SJCRH30 (cell line): ENCODE measurements at regions not wholly inside any gene's neighbourhood (a gene's known extent, or its start where the extent isn't known, plus 50 kb on each side); places are given as distances from the start of the nearest gene placed in this dataset.
"Not testable (repeated sequence)": the region's sequence is repeated elsewhere in the genome, so short reads cannot be mapped to it uniquely, and the experiment has no call there.

Experiments
- DNase-seq, 2 experiments: peaks; one replicate each; pipeline ENCODE4 v3.0.0-alpha.2; 2015 to 2020
- H3K27ac ChIP-seq: fragments of 250-450 bp; sonication (Bioruptor Pico); 2 replicates; pipeline ENCODE4 v1.5.1; 2020; ENCODE audit warnings: mild to moderate bottlenecking, moderate library complexity
- H3K27me3 ChIP-seq: fragments of 250-450 bp; sonication (Bioruptor Pico); 2 replicates; pipeline ENCODE4 v1.5.1; 2020; ENCODE audit warnings: mild to moderate bottlenecking, moderate library complexity
- H3K36me3 ChIP-seq: fragments of 250-450 bp; sonication (Bioruptor Pico); 2 replicates; pipeline ENCODE4 v1.5.1; 2020; ENCODE audit warnings: mild to moderate bottlenecking, moderate library complexity
- H3K4me1 ChIP-seq: fragments of 250-450 bp; sonication (Bioruptor Pico); 2 replicates; pipeline ENCODE4 v1.5.1; 2020; ENCODE audit warnings: mild to moderate bottlenecking, moderate library complexity
- H3K4me3 ChIP-seq: fragments of 250-450 bp; sonication (Bioruptor Pico); 2 replicates; pipeline ENCODE4 v1.5.1; 2020; ENCODE audit warnings: mild to moderate bottlenecking, moderate library complexity
- H3K9me3 ChIP-seq: fragments of 250-450 bp; sonication (Bioruptor Pico); replicated peaks from 2 replicates; pipeline ENCODE4 v1.5.1; 2020; ENCODE audit warnings: mild to moderate bottlenecking, moderate library complexity

DNA sequence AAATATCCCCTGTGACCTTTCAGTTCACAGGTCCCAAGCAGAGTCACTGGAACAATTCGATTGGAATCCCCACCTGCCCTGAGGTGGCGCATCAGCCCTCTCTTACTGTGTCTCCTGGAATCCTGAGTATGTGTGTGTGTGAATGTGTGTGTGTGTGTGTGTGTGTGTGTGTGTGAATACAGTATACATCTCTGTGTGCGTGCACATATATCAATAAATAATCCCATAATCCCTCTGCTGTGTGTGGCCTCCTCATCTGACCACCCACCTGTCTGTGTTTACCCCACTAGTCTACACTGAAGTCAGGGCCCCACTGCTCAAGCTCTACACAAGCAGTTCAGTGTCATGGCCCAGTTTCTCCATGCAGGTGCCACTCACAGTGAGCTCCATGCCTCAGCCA lies 187.4 kb downstream of the ERCC6L2 start:
- H3K27ac ChIP-seq, result peak overlapping the region; percentile 26; the same call in 1 of the 2 replicates
- H3K27me3 ChIP-seq, result no peaks in the 10 kb centered on the region
- H3K4me1 ChIP-seq, result peaks cover 47% of the 10 kb centered on the region; the same call in 1 of the 2 replicates
- no peaks in the 10 kb centered on the region for H3K36me3 ChIP-seq
- peak; percentile 85 to 86 for DNase-seq
- H3K4me3 ChIP-seq, result no peak overlapping the region
- H3K9me3 ChIP-seq, result no peaks in the 10 kb centered on the region

DNA sequence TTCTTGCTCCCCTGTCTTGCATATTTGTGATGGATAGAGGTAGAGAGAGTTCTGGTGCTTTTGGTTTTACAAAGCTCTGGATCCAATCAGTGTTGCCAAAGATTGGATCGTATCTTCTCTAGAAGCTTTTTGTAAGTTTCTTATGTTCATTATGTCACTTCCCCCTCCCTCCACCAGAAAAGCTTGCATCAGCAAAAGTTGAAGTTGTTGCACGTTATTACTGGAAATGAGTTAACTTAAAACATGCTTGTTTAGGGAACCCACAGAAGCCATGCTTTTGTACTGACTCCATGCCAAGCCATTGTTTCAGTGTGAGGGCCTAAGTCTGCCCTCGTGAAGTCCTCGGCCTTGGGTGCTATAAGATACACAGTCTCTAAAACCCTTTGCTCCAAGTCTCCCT lies 186.5 kb downstream of the ERCC6L2 start:
- no peaks in the 10 kb centered on the region for H3K36me3 ChIP-seq
- peaks cover 39% of the 10 kb centered on the region; the same call in 1 of the 2 replicates for H3K4me1 ChIP-seq
- H3K4me3 ChIP-seq, result no peak overlapping the region
- H3K9me3 ChIP-seq, result no peaks in the 10 kb centered on the region
- no peaks in the 10 kb centered on the region for H3K27me3 ChIP-seq
- H3K27ac ChIP-seq, result peak overlapping the region; percentile 26; the same call in 1 of the 2 replicates
- peak in 1 of 2 experiments; percentile 36 for DNase-seq

DNA sequence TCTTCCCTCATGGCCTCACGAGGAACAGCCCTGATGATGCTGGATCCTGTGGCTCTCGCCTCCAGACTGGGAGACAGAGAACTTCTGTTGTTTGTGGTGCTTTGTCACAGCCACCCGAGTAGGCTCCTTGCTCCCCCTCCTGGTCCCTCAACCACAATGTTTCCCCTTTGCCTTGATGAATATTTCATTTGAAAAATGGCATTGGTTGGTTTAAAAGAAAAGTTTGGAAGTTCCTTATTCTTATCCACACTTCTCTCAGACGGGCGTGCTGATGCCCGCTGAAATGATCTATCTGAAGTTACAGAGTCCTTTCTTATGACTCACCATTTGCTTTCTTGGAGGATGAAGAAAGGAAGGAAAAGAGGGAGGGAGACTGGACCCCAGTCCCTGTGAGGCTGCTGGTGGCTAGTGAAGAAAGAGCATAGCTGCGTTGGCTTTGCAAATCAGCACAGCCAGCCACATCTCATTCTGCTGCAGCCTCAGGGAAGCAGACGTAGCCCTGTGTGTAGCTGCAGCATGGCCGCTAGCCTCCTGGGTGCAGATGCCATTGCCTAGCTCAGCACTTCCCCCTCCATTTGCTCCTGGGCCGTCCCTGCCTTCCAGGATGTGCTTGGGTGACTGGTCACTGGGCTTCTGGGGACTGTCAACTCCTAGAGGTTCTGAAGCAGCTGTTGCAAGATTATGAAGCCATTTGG lies 185.9 kb downstream of the ERCC6L2 start:
- Histone ChIP-seq H3K9me3 (no peaks in the 10 kb centered on the region), H3K27me3 (no peaks in the 10 kb centered on the region), H3K36me3 (no peaks in the 10 kb centered on the region), H3K27ac (peak overlapping the region; percentile 26; the same call in 1 of the 2 replicates), H3K4me3 (no peak overlapping the region), H3K4me1 (peaks cover 33% of the 10 kb centered on the region; the same call in 1 of the 2 replicates)
- peak; percentile 73 to 82 for DNase-seq

DNA sequence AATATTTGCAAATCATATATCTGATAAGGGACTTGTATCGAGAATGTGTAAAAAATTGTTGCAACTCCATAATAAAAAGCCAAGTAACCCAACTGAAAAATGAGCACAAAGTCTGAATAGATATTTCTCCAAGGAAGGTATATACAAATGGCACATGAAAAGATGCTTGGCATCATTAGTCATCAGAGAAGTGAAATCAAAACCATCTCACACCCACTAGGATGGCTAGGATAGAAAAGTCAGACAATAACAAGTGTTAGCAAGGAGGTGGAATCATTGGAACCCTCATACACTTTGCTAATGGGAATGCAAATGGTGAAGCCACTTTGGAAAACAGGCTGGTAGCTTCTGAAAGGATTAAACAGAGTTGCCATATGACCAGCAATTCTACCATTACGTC lies 182.7 kb downstream of the ERCC6L2 start:
- no peaks in the 10 kb centered on the region; the same call in 1 of the 2 replicates for H3K9me3 ChIP-seq
- H3K27me3 ChIP-seq, result no peaks in the 10 kb centered on the region
- DNase-seq, result no peak
- H3K36me3 ChIP-seq, result no peaks in the 10 kb centered on the region
- peaks cover 22% of the 10 kb centered on the region; the same call in 1 of the 2 replicates for H3K4me1 ChIP-seq
- no peak overlapping the region for H3K27ac ChIP-seq
- H3K4me3 ChIP-seq, result no peak overlapping the region

DNA sequence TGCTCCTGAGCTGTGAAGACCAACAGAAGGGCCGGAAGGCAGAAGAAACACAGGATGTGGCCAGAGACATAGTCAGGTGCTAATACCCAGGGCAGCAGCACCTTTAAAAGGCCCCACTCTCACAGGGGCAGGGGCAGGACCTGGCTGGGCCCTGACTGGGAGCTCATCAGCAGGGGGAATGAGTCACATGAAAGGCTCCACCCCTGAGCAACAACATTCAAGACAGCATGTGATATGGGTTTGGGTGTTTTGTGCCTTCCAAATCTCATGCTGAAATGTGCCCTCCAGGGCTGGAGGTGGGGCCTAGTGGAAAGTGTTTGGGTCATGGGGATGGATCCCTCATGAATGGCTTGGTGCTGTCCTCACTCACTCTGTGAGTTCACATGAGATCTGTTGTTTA lies 181.7 kb downstream of the ERCC6L2 start:
- H3K27me3 ChIP-seq, result no peaks in the 10 kb centered on the region
- no peak for DNase-seq
- H3K4me3 ChIP-seq, result no peak overlapping the region
- H3K36me3 ChIP-seq, result no peaks in the 10 kb centered on the region
- no peaks in the 10 kb centered on the region; the same call in 1 of the 2 replicates for H3K9me3 ChIP-seq
- peaks cover 13% of the 10 kb centered on the region; the same call in 1 of the 2 replicates for H3K4me1 ChIP-seq
- H3K27ac ChIP-seq, result no peak overlapping the region

DNA sequence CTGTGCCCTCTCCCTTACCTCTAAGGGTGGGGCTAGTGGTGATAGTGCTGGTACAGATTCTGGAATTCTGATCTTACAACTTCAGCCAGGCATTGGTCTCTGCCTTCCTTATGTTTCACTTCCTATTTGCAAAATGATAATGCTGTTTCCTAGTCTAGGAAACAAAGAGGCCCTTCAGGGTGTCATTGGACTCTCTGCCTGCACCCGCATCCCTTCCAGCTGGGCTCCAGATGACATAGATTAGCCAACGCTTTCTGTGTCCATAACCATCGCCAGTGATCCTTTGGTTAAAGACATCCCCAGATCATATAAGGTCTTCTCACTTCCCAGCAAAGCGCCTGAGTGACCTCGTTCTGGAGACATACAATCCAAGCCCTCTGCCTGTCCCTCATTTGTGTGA lies 180.7 kb downstream of the ERCC6L2 start:
- DNase-seq, result no peak
- Histone ChIP-seq H3K9me3 (no peaks in the 10 kb centered on the region; the same call in 1 of the 2 replicates), H3K4me1 (peaks cover 4% of the 10 kb centered on the region; the same call in 1 of the 2 replicates), H3K36me3 (no peaks in the 10 kb centered on the region), H3K27me3 (no peaks in the 10 kb centered on the region), H3K4me3 (no peak overlapping the region), H3K27ac (no peak overlapping the region)

DNA sequence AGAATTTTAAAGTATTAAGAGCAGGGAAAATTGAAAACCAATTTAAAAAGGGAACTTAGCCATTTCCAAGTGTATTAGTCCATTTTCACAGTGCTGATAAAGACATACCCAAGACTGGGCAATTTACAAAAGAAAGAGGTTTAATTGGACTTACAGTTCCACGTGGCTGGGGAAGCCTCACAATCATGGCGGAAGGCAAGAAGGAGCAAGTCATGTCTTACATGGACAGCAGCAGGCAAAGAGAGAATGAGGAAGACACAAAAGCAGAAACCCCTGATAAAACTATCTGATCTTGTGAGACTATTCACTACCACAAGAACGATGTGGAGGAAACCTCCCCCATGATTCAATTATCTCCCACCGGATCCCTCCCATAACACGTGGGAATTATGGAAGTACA lies 178.8 kb downstream of the ERCC6L2 start:
- H3K36me3 ChIP-seq, DNase-seq, H3K27ac ChIP-seq: not testable (repeated sequence)

DNA sequence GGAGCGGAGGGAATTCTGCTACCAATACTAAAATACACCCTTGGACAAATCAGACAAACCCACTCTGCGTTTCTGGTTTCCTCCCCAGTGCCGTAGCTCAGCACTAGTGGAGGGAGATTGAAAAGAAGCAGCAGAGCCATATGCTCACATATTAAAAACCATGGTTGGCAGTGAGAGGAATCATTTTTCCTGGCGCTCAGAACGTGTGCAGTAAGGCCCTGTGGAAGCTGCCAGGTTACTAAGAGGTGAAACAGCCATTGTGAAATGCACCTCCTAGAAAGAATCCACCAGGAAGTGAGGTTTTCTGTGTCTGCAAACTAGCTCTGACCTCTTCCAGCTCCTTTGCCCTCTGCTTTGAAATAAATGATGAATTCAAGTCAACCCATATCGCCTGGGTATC lies 177.2 kb downstream of the ERCC6L2 start:
- H3K27me3 ChIP-seq, result no peaks in the 10 kb centered on the region
- H3K4me1 ChIP-seq, result peaks cover 12% of the 10 kb centered on the region
- no peaks in the 10 kb centered on the region for H3K36me3 ChIP-seq
- H3K27ac ChIP-seq, result no peak overlapping the region
- no peak for DNase-seq
- H3K4me3 ChIP-seq, result no peak overlapping the region
- H3K9me3 ChIP-seq, result no peaks in the 10 kb centered on the region; the same call in 1 of the 2 replicates

More for the DNA sequence above, 178.8 kb downstream of the ERCC6L2 start:
- H3K9me3 ChIP-seq, H3K4me3 ChIP-seq, H3K27me3 ChIP-seq: not testable (repeated sequence)
- H3K4me1 ChIP-seq, result peaks cover 11% of the 10 kb centered on the region

DNA sequence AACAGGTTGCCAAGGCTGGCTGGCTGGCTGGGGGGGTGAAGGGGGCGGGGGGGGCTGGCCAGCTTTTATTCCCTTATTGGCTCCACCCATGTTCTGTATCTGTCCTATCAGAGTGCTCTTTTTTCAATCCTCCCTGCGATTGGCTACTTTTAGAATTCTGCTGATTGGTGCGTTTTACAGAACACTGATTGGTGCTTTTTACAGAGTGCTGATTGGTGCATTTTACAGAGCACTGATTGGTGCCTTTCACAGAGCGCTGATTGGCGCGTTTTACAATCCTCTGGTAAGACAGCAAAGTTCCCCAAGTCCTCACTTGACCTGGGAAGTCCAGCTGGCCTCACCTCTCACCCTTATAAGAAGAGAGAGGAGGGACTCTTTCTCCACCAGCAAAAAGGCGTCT lies 175.9 kb downstream of the ERCC6L2 start:
- no peak overlapping the region for H3K4me3 ChIP-seq
- H3K4me1 ChIP-seq, result peaks cover 17% of the 10 kb centered on the region
- H3K27ac ChIP-seq, result no peak overlapping the region
- no peaks in the 10 kb centered on the region; the same call in 1 of the 2 replicates for H3K9me3 ChIP-seq
- H3K36me3 ChIP-seq, result no peaks in the 10 kb centered on the region
- DNase-seq, result no peak
- H3K27me3 ChIP-seq, result no peaks in the 10 kb centered on the region

DNA sequence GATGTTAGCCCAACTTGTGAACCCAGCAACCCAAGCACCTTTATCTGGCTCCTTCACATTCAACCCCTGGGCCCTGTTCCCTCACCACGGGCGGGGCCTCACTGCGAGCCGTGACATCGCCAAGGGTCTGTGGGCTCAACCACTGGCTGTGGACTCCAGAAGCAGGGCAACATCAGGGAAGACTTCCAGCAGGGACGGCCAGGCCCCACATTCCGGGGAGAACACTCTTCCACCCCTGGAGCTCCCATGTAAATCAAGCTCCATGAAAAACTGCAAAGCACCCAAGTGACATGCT lies 175.3 kb downstream of the ERCC6L2 start:
- Histone ChIP-seq H3K4me1 (peaks cover 17% of the 10 kb centered on the region), H3K4me3 (no peak overlapping the region), H3K27me3 (no peaks in the 10 kb centered on the region), H3K36me3 (no peaks in the 10 kb centered on the region), H3K9me3 (no peaks in the 10 kb centered on the region; the same call in 1 of the 2 replicates), H3K27ac (no peak overlapping the region)
- no peak for DNase-seq

DNA sequence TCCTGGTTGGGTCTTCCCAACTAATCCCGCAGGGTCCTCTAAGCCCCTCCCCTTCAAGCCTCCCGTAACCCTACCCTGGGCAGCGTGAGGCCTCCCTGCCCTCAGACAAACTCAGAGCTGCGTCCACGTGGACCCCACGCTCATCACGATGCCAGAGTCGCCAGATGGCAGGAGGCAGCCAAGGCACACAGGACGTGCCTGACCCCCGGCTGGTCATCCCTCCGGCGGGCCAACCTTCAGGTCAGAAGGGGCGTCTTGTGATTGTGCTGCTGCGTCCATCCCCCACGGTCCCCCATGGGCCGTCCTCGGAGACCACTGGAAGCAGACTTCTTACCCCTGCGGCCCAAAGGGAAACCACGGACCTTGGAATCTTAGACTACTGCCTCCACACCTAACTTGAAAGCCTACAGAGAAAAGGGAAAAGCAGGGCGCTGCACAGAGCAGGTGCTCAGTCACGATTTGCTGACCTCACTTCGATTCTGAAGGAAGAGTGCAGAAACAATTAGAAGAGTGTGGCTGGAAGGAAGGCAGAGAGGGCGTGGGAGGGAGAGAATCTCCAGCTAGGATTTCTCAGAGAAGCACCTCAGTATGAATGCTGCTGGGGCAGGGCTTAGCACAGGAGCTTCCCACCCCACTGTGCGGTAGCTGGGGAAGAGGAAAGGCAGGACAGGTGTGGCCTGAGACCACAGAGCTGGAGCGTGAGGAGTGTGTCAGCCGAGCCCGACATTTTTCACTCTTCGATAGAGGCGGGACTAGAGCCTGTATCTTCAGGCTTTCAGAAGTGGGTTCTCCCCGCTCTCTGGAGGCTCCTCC lies 174.8 kb downstream of the ERCC6L2 start:
- Histone ChIP-seq H3K4me1 (peaks cover 17% of the 10 kb centered on the region), H3K27ac (peak overlapping the region; percentile 91), H3K9me3 (no peaks in the 10 kb centered on the region; the same call in 1 of the 2 replicates), H3K4me3 (peak overlapping the region; percentile 58; the same call in 1 of the 2 replicates), H3K36me3 (no peaks in the 10 kb centered on the region), H3K27me3 (no peaks in the 10 kb centered on the region)
- peak in 1 of 2 experiments; percentile 28 for DNase-seq

DNA sequence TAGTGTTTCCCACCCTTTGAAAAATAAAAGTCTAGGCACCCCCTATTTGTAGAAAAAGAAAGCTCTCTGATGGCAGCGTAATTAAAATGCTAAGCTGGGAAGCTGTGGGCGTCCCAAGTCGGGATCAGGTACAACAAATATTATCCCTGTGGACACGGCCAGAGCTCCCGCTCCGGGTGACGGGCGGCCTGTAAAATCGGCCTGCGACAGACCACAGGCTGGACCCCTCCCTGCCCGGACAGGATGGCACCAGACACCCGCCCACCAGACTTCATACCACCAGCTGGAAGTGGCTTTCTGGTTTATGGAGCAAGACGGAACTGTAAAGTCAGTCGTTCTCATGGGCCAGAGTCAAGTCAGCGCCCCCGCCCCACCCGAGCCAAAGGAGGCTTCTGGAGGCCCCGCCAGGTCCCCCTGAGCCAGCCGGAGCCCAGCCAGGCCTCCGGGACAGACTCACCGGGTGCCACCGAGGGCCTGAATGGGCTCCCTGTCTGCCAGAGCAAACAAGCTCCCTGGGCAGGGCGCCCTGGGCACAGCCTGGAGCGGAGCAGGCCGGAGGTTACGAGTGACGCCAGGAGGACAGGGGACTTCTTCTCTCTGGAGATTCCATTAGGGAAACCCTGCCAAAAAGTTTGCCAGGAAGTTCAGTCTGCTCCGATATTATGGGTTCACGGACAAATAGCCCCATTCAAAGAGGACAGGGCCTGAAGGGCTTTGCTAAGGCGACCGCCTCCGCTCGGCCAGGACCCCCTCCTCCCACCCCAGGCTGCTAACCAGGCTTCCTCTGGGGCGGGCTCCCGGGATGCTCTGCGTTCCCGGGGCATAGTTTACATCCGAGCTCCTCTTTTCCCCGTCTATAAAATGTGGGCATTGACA lies 173.7 kb downstream of the ERCC6L2 start:
- H3K27ac ChIP-seq, result peak overlapping the region; percentile 91
- no peaks in the 10 kb centered on the region for H3K27me3 ChIP-seq
- H3K4me1 ChIP-seq, result peaks cover 17% of the 10 kb centered on the region
- no peaks in the 10 kb centered on the region for H3K9me3 ChIP-seq
- peak overlapping the region; percentile 58 for H3K4me3 ChIP-seq
- peak; percentile 73 for DNase-seq
- H3K36me3 ChIP-seq, result no peaks in the 10 kb centered on the region

DNA sequence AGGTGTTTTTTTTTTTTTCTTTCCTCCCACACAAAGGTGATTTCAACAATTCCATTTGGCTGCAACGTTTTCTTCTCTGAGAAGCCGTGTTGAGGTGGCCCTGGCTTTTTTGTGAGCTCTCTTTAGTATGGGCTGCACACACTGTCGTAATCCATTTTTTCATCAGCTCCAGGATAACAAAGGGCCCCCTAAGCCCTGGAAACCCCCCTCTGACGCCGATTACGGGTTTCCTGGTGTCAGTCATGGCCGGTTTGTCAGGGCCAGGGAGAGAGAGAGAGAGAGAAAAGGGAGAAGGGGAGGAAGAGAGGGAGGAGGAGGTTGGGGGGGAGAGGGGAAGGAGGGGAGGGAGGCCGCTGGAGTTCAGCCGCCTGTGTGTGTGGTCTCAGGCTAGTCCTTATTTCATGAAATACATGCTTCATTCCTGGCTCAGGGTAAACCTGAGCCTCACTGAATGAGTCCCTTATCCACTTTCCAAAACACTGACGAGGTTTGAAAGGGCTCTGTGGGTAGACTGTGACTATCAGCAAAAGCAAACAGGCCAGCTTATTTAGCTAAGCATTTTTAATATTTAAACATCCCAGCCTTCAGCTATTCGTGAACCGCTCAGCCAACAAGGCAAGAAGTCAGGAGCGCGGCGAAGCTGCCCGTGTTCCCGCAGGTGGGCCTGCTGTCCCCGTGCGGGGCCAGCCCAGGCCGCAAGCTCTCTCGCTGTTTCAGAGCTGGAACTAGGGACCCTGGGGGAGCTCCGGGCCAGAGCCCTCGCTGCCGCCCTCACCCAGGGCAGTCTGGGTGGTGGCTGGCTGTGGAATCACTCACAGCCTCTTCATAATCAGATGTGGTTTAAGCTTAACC lies 172.8 kb downstream of the ERCC6L2 start:
- Histone ChIP-seq H3K9me3 (no peaks in the 10 kb centered on the region), H3K36me3 (no peaks in the 10 kb centered on the region), H3K27ac (peak overlapping the region; percentile 91), H3K4me1 (peaks cover 17% of the 10 kb centered on the region), H3K4me3 (peak overlapping the region; percentile 58), H3K27me3 (no peaks in the 10 kb centered on the region)
- DNase-seq, result peak; percentile 93 to 95

DNA sequence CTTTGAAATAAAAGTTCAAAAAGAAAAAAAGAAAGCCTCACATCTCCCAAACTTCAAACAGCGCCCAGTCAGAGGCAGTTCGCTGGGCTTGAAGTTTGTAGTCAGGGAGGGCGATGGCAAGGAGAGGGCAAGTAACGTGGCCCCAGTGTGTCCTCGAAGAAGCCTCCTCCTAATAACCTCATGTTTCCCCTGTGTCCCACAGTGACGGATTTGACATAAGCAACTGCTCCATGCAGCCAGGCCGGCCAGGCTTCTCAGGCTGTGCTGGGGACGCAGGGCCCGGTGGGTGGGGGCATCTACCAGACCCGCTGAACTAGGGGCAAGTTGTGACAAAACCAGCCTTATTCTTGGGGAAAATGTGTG lies 172.2 kb downstream of the ERCC6L2 start:
- H3K27me3 ChIP-seq, result no peaks in the 10 kb centered on the region
- peak overlapping the region; percentile 91 for H3K27ac ChIP-seq
- H3K4me3 ChIP-seq, result peak overlapping the region; percentile 58
- H3K9me3 ChIP-seq, result no peaks in the 10 kb centered on the region
- peak in 1 of 2 experiments; percentile 70 for DNase-seq
- peaks cover 18% of the 10 kb centered on the region for H3K4me1 ChIP-seq
- no peaks in the 10 kb centered on the region for H3K36me3 ChIP-seq
